Naive thymus-derived CD4-positive, alpha-beta T cell (primary cell): ENCODE measurements at regions not wholly inside any gene's neighbourhood (a gene's known extent, or its start where the extent isn't known, plus 50 kb on each side); places are given as distances from the start of the nearest gene placed in this dataset.

ENCODE experiments used
- ATAC-seq: fragments of 150-1000 bp; cut with Tn5 transposase; 2 replicates; pipeline ENCODE4 v1.10.0; 2021; ENCODE audit warnings: mild to moderate bottlenecking, moderate library complexity
- CTCF ChIA-PET: fragments of 350-600 bp; sonication (Branson Sonifier 250); formaldehyde crosslinking; loops from one replicate; lab custom pipeline; 2021; ENCODE audit warnings: antibody characterized with exemption; lab: Charles Lee
- POLR2A ChIA-PET: fragments of 350-600 bp; sonication (Branson Sonifier 250); formaldehyde crosslinking; loops from one replicate; lab custom pipeline; 2021; ENCODE audit warnings: antibody characterized with exemption, inconsistent platforms; lab: Charles Lee
- DNase-seq, 9 donors: peaks; one replicate each; pipeline versions ENCODE4 v3.0.0 to v3.0.0-alpha.2; 2020 to 2022; ENCODE audit warnings: mixed read lengths in 1 of 9
- H3K27ac ChIP-seq: one replicate; pipeline ENCODE4 v1.7.0; 2013; ENCODE audit warnings: mild to moderate bottlenecking, low read depth, low read length, moderate library complexity
- H3K27me3 ChIP-seq, 2 donors: one replicate each; pipeline ENCODE4 v1.7.0; 2013; ENCODE audit warnings: low read length in 2 of 2, mild to moderate bottlenecking in 2 of 2, moderate library complexity in 2 of 2; ENCODE audit not compliant: control insufficient read depth in 2 of 2, insufficient read depth in 2 of 2
- H3K36me3 ChIP-seq, 3 experiments: 1 replicate in 2 of 3; 2 replicates in 1 of 3; pipeline ENCODE4 v1.7.0; 2013; ENCODE audit warnings: low read length in 3 of 3, mild to moderate bottlenecking in 3 of 3, moderate library complexity in 1 of 3; ENCODE audit not compliant: insufficient read depth in 3 of 3, control insufficient read depth in 2 of 3
- H3K4me1 ChIP-seq, 2 donors: one replicate each; pipeline ENCODE4 v1.7.0; 2013; ENCODE audit warnings: low read length in 2 of 2, mild to moderate bottlenecking in 2 of 2, moderate library complexity in 1 of 2; ENCODE audit not compliant: control insufficient read depth in 2 of 2, insufficient read depth in 2 of 2
- H3K4me3 ChIP-seq: 2 replicates; pipeline ENCODE4 v1.7.0; 2013; ENCODE audit warnings: mild to moderate bottlenecking, low read length
- H3K9me3 ChIP-seq, 3 experiments: 1 replicate in 2 of 3; 2 replicates in 1 of 3; pipeline ENCODE4 v1.7.0; 2013; ENCODE audit warnings: low read length in 3 of 3; ENCODE audit not compliant: control insufficient read depth in 2 of 3
- H3K27ac Mint-ChIP-seq, 9 donors: one replicate each; pipeline ENCODE4 v1.8.0; 2020 to 2022; ENCODE audit warnings: mixed read lengths in 9 of 9, mild to moderate bottlenecking in 8 of 9, moderate library complexity in 5 of 9, inconsistent platforms in 2 of 9
- H3K27me3 Mint-ChIP-seq, 5 donors: one replicate each; pipeline ENCODE4 v1.8.0; 2021 to 2022; ENCODE audit warnings: mixed read lengths in 5 of 5, mild to moderate bottlenecking in 1 of 5
- H3K36me3 Mint-ChIP-seq, 5 donors: one replicate each; pipeline ENCODE4 v1.8.0; 2020 to 2022; ENCODE audit warnings: mixed read lengths in 5 of 5, mild to moderate bottlenecking in 3 of 5, inconsistent platforms in 1 of 5
- H3K4me1 Mint-ChIP-seq, 7 donors: one replicate each; pipeline ENCODE4 v1.8.0; 2020 to 2022; ENCODE audit warnings: mixed read lengths in 7 of 7, mild to moderate bottlenecking in 3 of 7, inconsistent platforms in 1 of 7
- H3K4me3 Mint-ChIP-seq, 10 donors: one replicate each; pipeline ENCODE4 v1.8.0; 2020 to 2022; ENCODE audit warnings: mild to moderate bottlenecking in 10 of 10, mixed read lengths in 10 of 10, moderate library complexity in 6 of 10, inconsistent platforms in 2 of 10
- H3K9me3 Mint-ChIP-seq, 11 donors: one replicate each; pipeline ENCODE4 v1.8.0; 2020 to 2022; ENCODE audit warnings: mixed read lengths in 11 of 11, mild to moderate bottlenecking in 4 of 11, inconsistent platforms in 1 of 11, moderate library complexity in 1 of 11
- intact Hi-C, 2 donors: fragments of 100-400 bp; cut with micrococcal nuclease; formaldehyde crosslinking; loops; one replicate each; pipeline ENCODE4 v1.15.1; 2023

GRCh38 chr7:124680304-124680703 lies 85.3 kb downstream of the GPR37 start:
- POLR2A ChIA-PET = no interaction called here
- ATAC-seq (no peak), DNase-seq (no peak)
- no peaks in the 10 kb centered on the region for H3K27me3 ChIP-seq
- H3K9me3 Mint-ChIP-seq = peaks cover 0 to 9% (median 0%) of the 10 kb centered on the region in 11 donors
- no peak overlapping the region for H3K4me3 ChIP-seq
- H3K27me3 Mint-ChIP-seq = no peaks in the 10 kb centered on the region
- H3K27ac ChIP-seq = no peak overlapping the region
- H3K4me1 ChIP-seq = no peaks in the 10 kb centered on the region
- H3K9me3 ChIP-seq = no peaks in the 10 kb centered on the region
- no peaks in the 10 kb centered on the region for H3K36me3 ChIP-seq
- intact Hi-C loops = no loop called here
- CTCF ChIA-PET = interaction anchor here (0.9 kb wide), 1 partner anchor 18 kb away, joined by 3 read pairs; no protein-coding TSS in a partner anchor
- no peaks in the 10 kb centered on the region for H3K36me3 Mint-ChIP-seq
- no peaks in the 10 kb centered on the region for H3K4me1 Mint-ChIP-seq
- H3K27ac Mint-ChIP-seq = no peak overlapping the region
- no peak overlapping the region for H3K4me3 Mint-ChIP-seq

GRCh38 chr7:124679586-124680225 lies 85.9 kb downstream of the GPR37 start:
- H3K9me3 ChIP-seq = no peaks in the 10 kb centered on the region
- Mint-ChIP-seq H3K9me3 (peaks cover 0 to 11% (median 0%) of the 10 kb centered on the region in 11 donors), H3K36me3 (no peaks in the 10 kb centered on the region), H3K4me3 (no peak overlapping the region), H3K27ac (no peak overlapping the region), H3K4me1 (no peaks in the 10 kb centered on the region), H3K27me3 (no peaks in the 10 kb centered on the region)
- intact Hi-C loops = no loop called here
- no peaks in the 10 kb centered on the region for H3K4me1 ChIP-seq
- no peak overlapping the region for H3K4me3 ChIP-seq
- ChIA-PET CTCF (interaction anchor here (0.9 kb wide), 1 partner anchor 17 kb away, joined by 3 read pairs; no protein-coding TSS in a partner anchor), POLR2A (no interaction called here)
- no peak for ATAC-seq
- H3K27me3 ChIP-seq = no peaks in the 10 kb centered on the region
- no peak for DNase-seq
- no peak overlapping the region for H3K27ac ChIP-seq
- no peaks in the 10 kb centered on the region for H3K36me3 ChIP-seq

- DNase-seq (no peak), ATAC-seq (no peak)
- ChIA-PET CTCF (no interaction called here), POLR2A (no interaction called here)
- H3K27ac Mint-ChIP-seq = no peak overlapping the region
- no peaks in the 10 kb centered on the region for H3K4me1 ChIP-seq
- H3K4me3 Mint-ChIP-seq = no peak overlapping the region
- no peaks in the 10 kb centered on the region for H3K27me3 ChIP-seq
- H3K4me1 Mint-ChIP-seq = no peaks in the 10 kb centered on the region
- H3K36me3 ChIP-seq = no peaks in the 10 kb centered on the region
- no peak overlapping the region for H3K27ac ChIP-seq
- H3K9me3 ChIP-seq = no peaks in the 10 kb centered on the region
- H3K4me3 ChIP-seq = no peak overlapping the region
- intact Hi-C loops = no loop called here
- H3K27me3 Mint-ChIP-seq = no peaks in the 10 kb centered on the region
- peaks cover 0 to 11% (median 0%) of the 10 kb centered on the region in 11 donors for H3K9me3 Mint-ChIP-seq
- no peaks in the 10 kb centered on the region for H3K36me3 Mint-ChIP-seq
Observed at GRCh38 chr7:124679146-124679545, 86.4 kb downstream of the GPR37 start.

- POLR2A ChIA-PET = no interaction called here
- Mint-ChIP-seq H3K9me3 (peaks cover 0 to 10% (median 0%) of the 10 kb centered on the region in 11 donors), H3K27ac (no peak overlapping the region), H3K4me3 (no peak overlapping the region), H3K4me1 (no peaks in the 10 kb centered on the region), H3K36me3 (no peaks in the 10 kb centered on the region), H3K27me3 (no peaks in the 10 kb centered on the region)
- intact Hi-C loops = no loop called here
- no peaks in the 10 kb centered on the region for H3K9me3 ChIP-seq
- ATAC-seq (no peak), DNase-seq (no peak)
- H3K36me3 ChIP-seq = no peaks in the 10 kb centered on the region
- H3K27me3 ChIP-seq = no peaks in the 10 kb centered on the region
- no peaks in the 10 kb centered on the region for H3K4me1 ChIP-seq
- CTCF ChIA-PET = no interaction called here
- H3K27ac ChIP-seq = no peak overlapping the region
- no peak overlapping the region for H3K4me3 ChIP-seq
Observed at GRCh38 chr7:124674451-124674850, 91.1 kb downstream of the GPR37 start.

- CTCF ChIA-PET = no interaction called here
- H3K4me1 Mint-ChIP-seq = no peaks in the 10 kb centered on the region
Observed at GRCh38 chr7:124672011-124672410, 93.6 kb downstream of the GPR37 start.

GRCh38 chr7:124667312-124668153 lies 98.1 kb downstream of the GPR37 start:
- Mint-ChIP-seq H3K27me3 (no peaks in the 10 kb centered on the region), H3K36me3 (no peaks in the 10 kb centered on the region), H3K4me3 (no peak overlapping the region), H3K4me1 (no peaks in the 10 kb centered on the region), H3K9me3 (peaks cover 0 to 5% (median 0%) of the 10 kb centered on the region in 11 donors), H3K27ac (no peak overlapping the region)
- no peak for DNase-seq
- H3K27me3 ChIP-seq = no peaks in the 10 kb centered on the region
- H3K36me3 ChIP-seq = no peaks in the 10 kb centered on the region
- no peak overlapping the region for H3K4me3 ChIP-seq
- intact Hi-C loops = no loop called here
- CTCF ChIA-PET = no interaction called here
- no peak overlapping the region for H3K27ac ChIP-seq
- no peak for ATAC-seq
- no peaks in the 10 kb centered on the region for H3K4me1 ChIP-seq
- POLR2A ChIA-PET = no interaction called here
- no peaks in the 10 kb centered on the region for H3K9me3 ChIP-seq

More at GRCh38 chr7:124672011-124672410, 93.6 kb downstream of the GPR37 start:
- Histone ChIP-seq H3K4me1 (no peaks in the 10 kb centered on the region), H3K27ac (no peak overlapping the region), H3K36me3 (no peaks in the 10 kb centered on the region), H3K27me3 (no peaks in the 10 kb centered on the region), H3K9me3 (no peaks in the 10 kb centered on the region), H3K4me3 (no peak overlapping the region)
- intact Hi-C loops = no loop called here
- POLR2A ChIA-PET = no interaction called here
- Mint-ChIP-seq H3K27ac (no peak overlapping the region), H3K4me3 (no peak overlapping the region), H3K36me3 (no peaks in the 10 kb centered on the region), H3K27me3 (no peaks in the 10 kb centered on the region), H3K9me3 (peaks cover 0 to 10% (median 0%) of the 10 kb centered on the region in 11 donors)
- ATAC-seq = no peak
- no peak for DNase-seq
